Astrocyte (in vitro differentiated cells and primary cell): ENCODE measurements at regions not wholly inside any gene's neighbourhood (a gene's known extent, or its start where the extent isn't known, plus 50 kb on each side); places are given as distances from the start of the nearest gene placed in this dataset.

Experiments used
- EZH2 ChIP-seq: IDR thresholded peaks from 2 replicates; pipeline ENCODE4 v1.6.1; 2012; ENCODE audit warnings: mild to moderate bottlenecking, low read length, inconsistent platforms; ENCODE audit not compliant: insufficient read depth
- TF ChIP-seq, protein P1 (sequence below): IDR thresholded peaks from 2 replicates; pipeline ENCODE4 v1.5.1; 2011; ENCODE audit warnings: low read depth, mild to moderate bottlenecking, inconsistent platforms, low read length, moderate library complexity; ENCODE audit not compliant: insufficient read depth

- TF ChIP-seq, protein P1, sequence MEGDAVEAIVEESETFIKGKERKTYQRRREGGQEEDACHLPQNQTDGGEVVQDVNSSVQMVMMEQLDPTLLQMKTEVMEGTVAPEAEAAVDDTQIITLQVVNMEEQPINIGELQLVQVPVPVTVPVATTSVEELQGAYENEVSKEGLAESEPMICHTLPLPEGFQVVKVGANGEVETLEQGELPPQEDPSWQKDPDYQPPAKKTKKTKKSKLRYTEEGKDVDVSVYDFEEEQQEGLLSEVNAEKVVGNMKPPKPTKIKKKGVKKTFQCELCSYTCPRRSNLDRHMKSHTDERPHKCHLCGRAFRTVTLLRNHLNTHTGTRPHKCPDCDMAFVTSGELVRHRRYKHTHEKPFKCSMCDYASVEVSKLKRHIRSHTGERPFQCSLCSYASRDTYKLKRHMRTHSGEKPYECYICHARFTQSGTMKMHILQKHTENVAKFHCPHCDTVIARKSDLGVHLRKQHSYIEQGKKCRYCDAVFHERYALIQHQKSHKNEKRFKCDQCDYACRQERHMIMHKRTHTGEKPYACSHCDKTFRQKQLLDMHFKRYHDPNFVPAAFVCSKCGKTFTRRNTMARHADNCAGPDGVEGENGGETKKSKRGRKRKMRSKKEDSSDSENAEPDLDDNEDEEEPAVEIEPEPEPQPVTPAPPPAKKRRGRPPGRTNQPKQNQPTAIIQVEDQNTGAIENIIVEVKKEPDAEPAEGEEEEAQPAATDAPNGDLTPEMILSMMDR, result no peak
- TF ChIP-seq EZH2, result no peak
Observed at GRCh38 chr15:85298366-85298765, 82.0 kb upstream of the AKAP13 start.
